Nephron (organoid): ENCODE measurements at regions not wholly inside any gene's neighbourhood (a gene's known extent, or its start where the extent isn't known, plus 50 kb on each side); places are given as distances from the start of the nearest gene placed in this dataset.

ENCODE experiments used
- H3K27ac Mint-ChIP-seq, 3 experiments: 2 replicates each; pipeline ENCODE4 v1.8.0; 2020; ENCODE audit warnings: mixed read lengths in 3 of 3, mild to moderate bottlenecking in 2 of 3, moderate library complexity in 1 of 3
- H3K27me3 Mint-ChIP-seq: 2 replicates; pipeline ENCODE4 v1.8.0; 2021; ENCODE audit warnings: low read depth, mild to moderate bottlenecking, moderate library complexity, mixed read lengths
- H3K36me3 Mint-ChIP-seq: 2 replicates; pipeline ENCODE4 v1.8.0; 2020; ENCODE audit warnings: low read depth, mixed read lengths
- H3K4me1 Mint-ChIP-seq: 2 replicates; pipeline ENCODE4 v1.8.0; 2020; ENCODE audit warnings: mixed read lengths
- H3K4me3 Mint-ChIP-seq, 3 experiments: 2 replicates each; pipeline ENCODE4 v1.8.0; 2020; ENCODE audit warnings: mild to moderate bottlenecking in 3 of 3, mixed read lengths in 3 of 3, moderate library complexity in 2 of 3
- H3K9me3 Mint-ChIP-seq: 2 replicates; pipeline ENCODE4 v1.8.0; 2020; ENCODE audit warnings: mixed read lengths
- CTCF ChIP-seq, 3 experiments: fragments of 200-600 bp; sonication (generic); IDR thresholded peaks; one replicate each; pipeline ENCODE4 v1.5.0; 2021; ENCODE audit warnings: antibody characterized with exemption in 3 of 3; ENCODE audit not compliant: unreplicated experiment in 3 of 3

- H3K27ac Mint-ChIP-seq, result no peak overlapping the region
- no peak for TF ChIP-seq CTCF (IDR thresholded peaks at IDR 0.05; ENCODE audit: unreplicated experiment in 3 of 3)
Observed at GRCh38 chr7:96953676-96954513, 51.5 kb upstream of the DLX6 start.

More at GRCh38 chr7:96953676-96954513, 51.5 kb upstream of the DLX6 start:
- Mint-ChIP-seq H3K4me3 (no peak overlapping the region), H3K36me3 (no peaks in the 10 kb centered on the region), H3K4me1 (no peaks in the 10 kb centered on the region), H3K9me3 (no peaks in the 10 kb centered on the region), H3K27me3 (no peaks in the 10 kb centered on the region)
